HFFc6 (cell line): ENCODE measurements at regions not wholly inside any gene's neighbourhood (a gene's known extent, or its start where the extent isn't known, plus 50 kb on each side); places are given as distances from the start of the nearest gene placed in this dataset.
A peak's percentile ranks its signal among the peaks of the same experiment; 100 is the strongest.

Experiments used
- DNase-seq: peaks from one replicate; pipeline ENCODE4 v3.0.0-alpha.2; 2018
- H3K27ac Mint-ChIP-seq: 2 replicates; pipeline ENCODE4 v1.8.0; 2020; ENCODE audit warnings: mild to moderate bottlenecking, mixed read lengths
- H3K27me3 Mint-ChIP-seq: 2 replicates; pipeline ENCODE4 v1.8.0; 2021; ENCODE audit warnings: mild to moderate bottlenecking, moderate library complexity, mixed read lengths; ENCODE audit not compliant: insufficient read depth
- H3K36me3 Mint-ChIP-seq: 2 replicates; pipeline ENCODE4 v1.8.0; 2021; ENCODE audit warnings: low read depth, mixed read lengths
- H3K4me1 Mint-ChIP-seq: 2 replicates; pipeline ENCODE4 v1.8.0; 2020; ENCODE audit warnings: low read depth, mixed read lengths
- H3K4me3 Mint-ChIP-seq: 2 replicates; pipeline ENCODE4 v1.8.0; 2020; ENCODE audit warnings: mild to moderate bottlenecking, moderate library complexity, mixed read lengths
- H3K9me3 Mint-ChIP-seq: 2 replicates; pipeline ENCODE4 v1.8.0; 2020; ENCODE audit warnings: mild to moderate bottlenecking, mixed read lengths
- TF ChIP-seq, protein P1 (sequence below): fragments of 200-600 bp; sonication (generic); IDR thresholded peaks from 2 replicates; pipeline ENCODE4 v1.5.0; 2021; ENCODE audit warnings: antibody characterized with exemption, mild to moderate bottlenecking

DNA sequence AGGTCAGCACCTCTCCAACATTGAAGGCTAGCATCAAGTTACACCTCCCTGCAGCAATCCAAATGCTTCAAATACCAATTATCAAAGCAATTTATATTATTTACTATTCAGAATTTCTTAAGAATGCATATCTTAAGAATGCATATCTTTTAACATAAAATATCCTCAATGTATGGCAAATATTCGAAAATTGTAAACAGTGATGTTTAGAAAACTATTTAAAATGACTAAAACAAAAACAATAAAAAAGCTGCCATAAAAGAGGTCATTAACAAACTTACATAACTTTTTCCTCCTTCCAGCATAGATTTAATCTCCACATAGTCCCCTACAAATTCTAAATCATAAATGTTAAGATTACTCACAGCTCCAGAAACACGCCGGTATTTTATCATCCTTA is 85.1 kb upstream of the SOX6 start:
- no peak overlapping the region; the same call in 1 of the 2 replicates for H3K27ac Mint-ChIP-seq
- peak overlapping the region; percentile 46; the same call in 1 of the 2 replicates for H3K4me3 Mint-ChIP-seq
- no peaks in the 10 kb centered on the region for H3K36me3 Mint-ChIP-seq
- peaks cover 6% of the 10 kb centered on the region; the same call in 1 of the 2 replicates for H3K4me1 Mint-ChIP-seq
- no peak for DNase-seq
- no peaks in the 10 kb centered on the region; the same call in none of the 2 replicates for H3K27me3 Mint-ChIP-seq
- H3K9me3 Mint-ChIP-seq, result no peaks in the 10 kb centered on the region; the same call in 1 of the 2 replicates
- TF ChIP-seq, protein P1, sequence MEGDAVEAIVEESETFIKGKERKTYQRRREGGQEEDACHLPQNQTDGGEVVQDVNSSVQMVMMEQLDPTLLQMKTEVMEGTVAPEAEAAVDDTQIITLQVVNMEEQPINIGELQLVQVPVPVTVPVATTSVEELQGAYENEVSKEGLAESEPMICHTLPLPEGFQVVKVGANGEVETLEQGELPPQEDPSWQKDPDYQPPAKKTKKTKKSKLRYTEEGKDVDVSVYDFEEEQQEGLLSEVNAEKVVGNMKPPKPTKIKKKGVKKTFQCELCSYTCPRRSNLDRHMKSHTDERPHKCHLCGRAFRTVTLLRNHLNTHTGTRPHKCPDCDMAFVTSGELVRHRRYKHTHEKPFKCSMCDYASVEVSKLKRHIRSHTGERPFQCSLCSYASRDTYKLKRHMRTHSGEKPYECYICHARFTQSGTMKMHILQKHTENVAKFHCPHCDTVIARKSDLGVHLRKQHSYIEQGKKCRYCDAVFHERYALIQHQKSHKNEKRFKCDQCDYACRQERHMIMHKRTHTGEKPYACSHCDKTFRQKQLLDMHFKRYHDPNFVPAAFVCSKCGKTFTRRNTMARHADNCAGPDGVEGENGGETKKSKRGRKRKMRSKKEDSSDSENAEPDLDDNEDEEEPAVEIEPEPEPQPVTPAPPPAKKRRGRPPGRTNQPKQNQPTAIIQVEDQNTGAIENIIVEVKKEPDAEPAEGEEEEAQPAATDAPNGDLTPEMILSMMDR, result no peak

DNA sequence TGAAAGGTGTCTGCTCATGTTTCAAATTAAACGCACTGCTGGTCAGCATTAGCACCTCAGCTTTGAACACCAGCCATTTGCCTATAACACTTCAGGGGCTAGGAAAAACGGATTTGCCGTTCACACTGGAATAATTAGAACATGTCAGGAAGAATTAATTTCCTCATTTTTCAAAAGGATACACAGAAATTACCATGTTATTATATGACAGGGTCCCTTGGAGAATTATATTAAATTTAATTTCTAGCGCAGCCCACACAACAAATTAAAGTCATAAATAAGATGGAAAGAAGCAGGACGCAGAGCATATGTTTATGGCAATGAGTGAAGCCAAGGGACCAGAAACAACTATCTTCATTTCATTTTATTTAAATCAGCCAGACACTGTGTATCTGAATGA is 83.8 kb upstream of the SOX6 start:
- peaks cover 5% of the 10 kb centered on the region for H3K9me3 Mint-ChIP-seq
- TF ChIP-seq, protein P1, result no peak
- no peaks in the 10 kb centered on the region for H3K27me3 Mint-ChIP-seq
- H3K4me1 Mint-ChIP-seq, result peaks cover 6% of the 10 kb centered on the region; the same call in 1 of the 2 replicates
- no peak for DNase-seq
- peaks cover 8% of the 10 kb centered on the region; the same call in 1 of the 2 replicates for H3K36me3 Mint-ChIP-seq
- H3K4me3 Mint-ChIP-seq, result no peak overlapping the region
- H3K27ac Mint-ChIP-seq, result no peak overlapping the region

DNA sequence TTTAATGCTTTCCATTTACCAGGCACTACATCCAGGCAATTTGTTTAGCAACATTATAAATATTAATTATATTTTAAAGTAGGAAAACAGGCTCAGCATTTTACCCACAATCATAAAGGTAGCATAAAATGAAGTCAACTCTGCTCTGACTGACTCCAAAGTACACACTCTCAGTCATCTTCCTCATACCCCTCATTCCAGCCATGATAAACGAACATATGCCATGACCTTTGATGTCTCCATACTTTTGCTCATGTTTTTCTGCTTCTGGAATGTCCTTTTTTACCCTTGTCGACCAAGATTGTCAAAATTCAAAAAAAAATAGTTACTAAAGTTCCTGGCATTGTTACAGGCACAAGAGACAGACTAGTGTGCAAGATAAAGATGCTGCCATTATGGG is 77.7 kb upstream of the SOX6 start:
- Mint-ChIP-seq H3K4me3 (no peak overlapping the region), H3K9me3 (peaks cover 27% of the 10 kb centered on the region), H3K27ac (no peak overlapping the region), H3K27me3 (no peaks in the 10 kb centered on the region), H3K36me3 (peaks cover 22% of the 10 kb centered on the region), H3K4me1 (no peaks in the 10 kb centered on the region)
- TF ChIP-seq, protein P1, result no peak
- DNase-seq, result no peak

- H3K27ac Mint-ChIP-seq, result no peak overlapping the region
- no peak for DNase-seq
- peaks cover 37% of the 10 kb centered on the region for H3K9me3 Mint-ChIP-seq
- TF ChIP-seq, protein P1, result no peak
- no peaks in the 10 kb centered on the region for H3K4me1 Mint-ChIP-seq
- H3K4me3 Mint-ChIP-seq, result no peak overlapping the region
- H3K36me3 Mint-ChIP-seq, result peaks cover 19% of the 10 kb centered on the region
- no peaks in the 10 kb centered on the region for H3K27me3 Mint-ChIP-seq
These were observed 74.3 kb upstream of the SOX6 start for GRCh38 chr11:16430674-16431073.

GRCh38 chr11:16421826-16422225 is 65.5 kb upstream of the SOX6 start:
- no peak overlapping the region for H3K4me3 Mint-ChIP-seq
- TF ChIP-seq, protein P1, result no peak
- peaks cover 25% of the 10 kb centered on the region for H3K9me3 Mint-ChIP-seq
- no peaks in the 10 kb centered on the region for H3K27me3 Mint-ChIP-seq
- H3K27ac Mint-ChIP-seq, result no peak overlapping the region
- no peak for DNase-seq
- no peaks in the 10 kb centered on the region for H3K36me3 Mint-ChIP-seq
- H3K4me1 Mint-ChIP-seq, result no peaks in the 10 kb centered on the region
